HG02642 (cell line): ENCODE measurements at regions not wholly inside any gene's neighbourhood (a gene's known extent, or its start where the extent isn't known, plus 50 kb on each side); places are given as distances from the start of the nearest gene placed in this dataset.

Source experiments
- ATAC-seq: cut with Tn5 transposase; IDR thresholded peaks from one replicate; pipeline ENCODE4 v1.9.1; 2021; ENCODE audit warnings: mild to moderate bottlenecking; ENCODE audit not compliant: unreplicated experiment, poor library complexity

- ATAC-seq = no peak
These were observed 340.1 kb downstream of the GPAT3 start for GRCh38 chr4:83876047-83876446.

- no peak for ATAC-seq
These were observed 339.5 kb downstream of the GPAT3 start for GRCh38 chr4:83875437-83875836.

GRCh38 chr4:83873996-83874395, 338.1 kb downstream of the GPAT3 start:
- ATAC-seq = no peak

GRCh38 chr4:83870328-83870950, 334.5 kb downstream of the GPAT3 start:
- no peak for ATAC-seq

GRCh38 chr4:83866834-83867621, 331.1 kb downstream of the GPAT3 start:
- no peak for ATAC-seq

- ATAC-seq = no peak
These were observed 329.7 kb downstream of the GPAT3 start for GRCh38 chr4:83865417-83866150.

- no peak for ATAC-seq
These were observed 328.3 kb downstream of the GPAT3 start for GRCh38 chr4:83864097-83864817.

GRCh38 chr4:83862471-83862870, 326.6 kb downstream of the GPAT3 start:
- ATAC-seq = no peak

GRCh38 chr4:83860200-83860599, 324.3 kb downstream of the GPAT3 start:
- no peak for ATAC-seq

GRCh38 chr4:83858131-83858530, 322.2 kb downstream of the GPAT3 start:
- ATAC-seq = no peak

- ATAC-seq = no peak
These were observed 319.1 kb downstream of the GPAT3 start for GRCh38 chr4:83855044-83855443.

- no peak for ATAC-seq
These were observed 316.2 kb downstream of the GPAT3 start for GRCh38 chr4:83852085-83852451.

GRCh38 chr4:83851261-83852084, 315.6 kb downstream of the GPAT3 start:
- no peak for ATAC-seq

GRCh38 chr4:83850435-83850834, 314.5 kb downstream of the GPAT3 start:
- no peak for ATAC-seq

- ATAC-seq = no peak
These were observed 310.4 kb downstream of the GPAT3 start for GRCh38 chr4:83846193-83846830.

- no peak for ATAC-seq
These were observed 303.7 kb downstream of the GPAT3 start for GRCh38 chr4:83839615-83840014.

GRCh38 chr4:83837614-83838308, 301.9 kb downstream of the GPAT3 start:
- no peak for ATAC-seq

GRCh38 chr4:83833920-83834319, 298.0 kb downstream of the GPAT3 start:
- no peak for ATAC-seq
